NOMO-1 treated with dmso at 0.1 percent for 144 hours (cell line): ENCODE measurements at regions not wholly inside any gene's neighbourhood (a gene's known extent, or its start where the extent isn't known, plus 50 kb on each side); places are given as distances from the start of the nearest gene placed in this dataset.

Source experiments
- DNase-seq: peaks from one replicate; lab custom pipeline; 2025; ENCODE audit not compliant: unreplicated experiment; lab: John Stamatoyannopoulos, UW

DNA sequence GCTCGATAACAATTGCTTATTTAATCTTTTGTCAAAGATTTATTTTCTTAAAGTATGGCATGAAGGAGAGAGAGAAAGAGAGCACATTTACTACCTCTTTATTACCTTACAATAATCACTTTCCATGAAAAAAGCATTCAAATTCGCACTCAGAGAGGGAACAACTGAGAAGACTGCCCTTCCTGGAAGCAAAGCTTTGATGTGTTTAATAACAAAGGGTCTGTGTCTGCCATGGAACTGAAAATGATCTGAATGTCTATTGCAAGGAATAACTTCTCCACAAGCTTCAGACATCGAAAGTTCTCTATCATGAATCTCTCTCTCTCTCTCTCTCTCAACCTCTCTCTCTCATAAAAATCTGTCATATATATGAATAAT is 308.9 kb downstream of the HDGFL1 start:
- no peak for DNase-seq

DNA sequence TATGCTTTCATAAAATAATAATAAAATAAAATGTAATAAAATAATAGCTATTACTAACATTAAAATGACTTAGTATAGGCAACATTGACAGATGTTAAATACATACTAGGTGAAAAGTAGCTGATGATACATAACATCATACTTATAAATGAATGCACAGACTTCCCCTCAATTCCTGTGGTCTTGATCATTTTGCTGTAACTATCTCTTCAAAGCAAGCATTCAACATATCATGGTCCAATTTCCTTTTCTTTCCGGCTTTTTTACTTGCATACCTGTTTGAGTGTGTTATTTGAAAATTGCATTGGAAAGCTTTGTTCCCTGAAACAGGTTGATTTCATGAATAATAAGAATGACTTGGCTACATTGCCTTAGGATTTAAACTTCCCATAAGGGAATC is 309.3 kb downstream of the HDGFL1 start:
- DNase-seq, result no peak

DNA sequence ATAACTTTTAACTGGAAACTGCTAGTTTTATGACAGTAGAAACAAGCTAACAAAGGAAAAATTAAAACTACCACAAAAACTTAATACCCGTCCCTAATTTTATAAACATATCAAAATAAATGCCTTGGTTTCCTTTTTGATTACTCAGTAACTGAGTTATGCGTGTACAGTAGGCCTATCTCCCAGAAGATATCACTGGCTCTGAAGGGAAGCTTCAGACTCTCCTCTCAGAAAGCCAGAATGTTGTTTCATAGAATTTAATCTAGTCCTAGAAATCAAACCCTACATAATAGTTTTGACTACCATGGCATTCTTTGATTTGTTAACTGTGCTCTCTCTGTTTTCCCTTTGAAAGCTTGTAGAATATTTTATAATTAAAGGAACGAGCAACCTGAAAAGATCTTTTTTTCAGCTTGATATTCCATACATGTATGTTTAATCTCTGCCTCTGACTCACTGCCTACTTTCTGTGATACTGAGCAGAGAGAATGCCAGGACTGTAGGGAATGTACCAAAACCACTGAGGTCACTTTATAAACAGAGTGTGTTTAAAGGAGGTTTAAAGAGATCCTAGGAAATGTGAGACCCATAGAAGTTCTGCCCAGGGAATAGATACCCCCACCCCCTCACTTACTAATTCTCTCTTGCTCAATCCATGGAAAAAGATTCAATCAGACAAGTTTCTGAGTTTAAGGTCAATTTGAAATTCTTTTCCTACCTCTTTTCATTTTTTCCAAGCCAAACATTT is 311.5 kb downstream of the HDGFL1 start:
- DNase-seq, result no peak

DNA sequence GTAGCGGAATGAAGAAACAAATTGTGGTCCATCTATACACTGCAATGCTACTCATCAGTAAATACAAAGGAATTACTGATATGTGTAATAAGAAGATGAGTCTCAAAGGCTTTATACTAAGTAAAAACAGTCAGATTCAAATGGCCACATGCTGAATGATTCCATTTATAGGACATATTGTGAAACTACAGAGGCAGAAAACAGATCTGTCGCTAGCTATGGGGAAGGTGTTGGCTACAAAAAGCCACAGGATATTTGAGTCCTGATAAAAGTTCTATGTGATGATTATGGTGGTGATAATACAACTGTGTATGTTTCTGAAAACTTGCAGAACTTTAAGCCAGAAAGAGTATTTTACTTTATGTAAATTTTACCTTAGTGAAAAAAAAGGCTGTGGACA is 313.2 kb downstream of the HDGFL1 start:
- DNase-seq, result no peak

GRCh38 chr6:22883061-22883717 is 313.8 kb downstream of the HDGFL1 start:
- no peak for DNase-seq

DNA sequence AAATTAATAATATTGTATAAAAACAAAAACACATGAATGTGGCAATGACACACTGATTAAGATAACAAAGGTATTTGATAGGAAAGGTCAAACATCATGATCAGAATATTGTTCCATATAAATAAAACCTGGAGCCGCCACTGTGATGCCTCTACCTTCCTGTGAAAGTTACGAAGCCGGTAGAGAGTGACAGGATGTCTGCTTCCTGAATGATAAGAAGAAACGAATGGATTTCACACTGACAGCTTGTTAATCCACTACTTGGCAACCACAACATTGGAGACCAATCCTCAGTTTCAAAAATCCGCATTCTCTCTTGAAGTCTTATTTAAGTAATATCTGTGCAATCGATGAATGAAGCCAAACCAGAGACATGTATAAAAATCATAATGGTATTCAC is 315.1 kb downstream of the HDGFL1 start:
- DNase-seq, result no peak

DNA sequence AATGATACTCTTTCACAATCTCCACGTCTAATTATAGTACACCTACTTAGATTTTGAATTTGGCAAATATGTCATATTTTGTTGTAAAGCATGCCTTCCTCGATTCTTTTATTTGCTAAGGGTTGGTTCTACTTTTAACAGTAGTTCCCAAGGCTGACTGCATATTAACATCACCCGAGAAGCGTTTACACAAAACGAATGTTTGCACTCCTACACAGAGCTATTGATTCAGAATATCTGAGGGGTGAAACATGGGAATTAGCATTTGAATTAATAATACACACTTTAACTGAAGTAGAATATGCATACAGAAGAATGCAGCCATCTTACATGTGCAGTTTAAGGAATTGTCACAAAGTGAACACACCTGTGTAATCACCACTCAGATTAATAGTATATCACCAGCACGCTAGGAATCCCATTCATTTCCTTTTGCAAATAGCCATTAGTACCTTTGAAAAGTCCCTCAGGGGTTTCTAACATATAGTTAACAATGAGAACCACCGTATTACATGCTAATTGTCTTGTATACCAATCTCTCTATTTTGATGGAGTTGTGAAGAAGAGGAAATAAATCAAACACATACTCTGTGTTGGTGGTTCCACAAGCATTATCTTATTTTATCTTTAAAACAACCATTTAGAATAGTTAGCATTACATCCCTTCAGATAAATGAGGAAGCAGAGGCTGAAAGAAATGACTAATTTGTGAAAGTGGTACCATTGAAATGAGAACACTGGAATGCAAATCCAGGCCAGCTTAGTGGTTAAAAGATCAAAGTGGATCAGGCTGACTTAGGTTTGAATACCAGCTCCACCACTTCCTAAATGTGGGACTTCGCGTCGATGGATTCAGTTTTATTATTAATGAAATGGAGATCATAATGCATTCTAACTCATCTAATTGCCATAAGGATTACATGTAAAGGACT is 317.6 kb downstream of the HDGFL1 start:
- no peak for DNase-seq

- no peak for DNase-seq
These were observed 318.9 kb downstream of the HDGFL1 start for GRCh38 chr6:22888163-22888752.

DNA sequence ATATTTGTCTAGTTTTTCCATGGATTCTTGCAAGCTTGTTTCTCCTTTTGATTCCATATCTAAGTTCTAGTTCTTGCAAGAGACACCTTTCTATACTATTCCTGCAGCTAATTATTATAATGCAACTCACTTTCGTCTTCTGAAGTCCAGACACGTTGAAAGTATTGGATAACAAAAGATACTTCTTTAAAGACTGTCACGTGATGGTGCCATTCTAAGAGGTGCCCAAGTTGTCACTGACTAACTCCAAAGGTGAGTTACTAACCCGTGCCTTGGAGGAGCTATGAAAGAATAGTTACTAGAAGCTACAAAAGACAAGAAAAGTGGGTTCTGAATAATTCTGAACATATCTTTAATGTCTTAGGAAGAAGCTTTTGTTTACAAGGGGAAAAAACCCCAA is 322.6 kb downstream of the HDGFL1 start:
- no peak for DNase-seq

DNA sequence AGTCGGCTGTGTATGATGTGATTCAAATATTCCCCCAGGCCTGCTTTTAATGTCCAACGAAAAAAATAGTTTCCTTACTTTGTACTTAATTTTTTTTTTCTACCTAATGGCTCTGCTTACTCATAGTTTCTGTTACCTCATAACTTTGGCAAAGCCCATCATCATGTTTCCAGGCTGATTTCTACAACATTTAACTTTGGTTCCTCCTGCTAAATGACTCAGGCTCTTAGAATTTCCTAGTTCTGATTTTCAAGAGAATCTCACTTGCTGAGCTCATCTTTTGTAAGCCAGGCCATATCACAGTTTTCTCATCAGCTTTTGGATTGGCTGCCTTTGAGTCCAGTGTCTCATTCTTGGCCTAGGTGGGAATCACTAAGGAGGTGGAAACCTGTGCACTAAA is 323.1 kb downstream of the HDGFL1 start:
- no peak for DNase-seq

- DNase-seq, result no peak
These were observed 327.3 kb downstream of the HDGFL1 start for GRCh38 chr6:22896696-22897095.

DNA sequence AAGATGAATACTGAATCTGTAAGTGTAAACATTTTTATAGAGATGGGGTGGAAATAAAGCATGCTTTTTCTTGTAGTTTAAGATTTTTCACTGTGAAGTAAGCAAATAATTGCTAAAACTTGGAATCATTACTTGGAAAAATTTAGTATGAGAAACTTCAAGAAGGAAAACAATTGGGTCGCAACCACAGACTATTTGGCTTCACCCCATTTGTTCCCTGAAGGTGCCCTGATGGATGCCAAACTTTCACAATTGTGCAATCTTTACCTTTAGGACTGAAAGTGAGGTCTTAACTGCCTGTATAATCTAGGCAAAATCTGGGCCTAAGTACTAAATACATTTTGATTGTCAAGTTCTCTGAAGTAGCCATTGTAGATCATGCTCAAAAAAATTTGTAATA is 330.1 kb downstream of the HDGFL1 start:
- no peak for DNase-seq

GRCh38 chr6:22903826-22904225 is 334.5 kb downstream of the HDGFL1 start:
- DNase-seq, result no peak

GRCh38 chr6:22904431-22904830 is 335.1 kb downstream of the HDGFL1 start:
- no peak for DNase-seq

DNA sequence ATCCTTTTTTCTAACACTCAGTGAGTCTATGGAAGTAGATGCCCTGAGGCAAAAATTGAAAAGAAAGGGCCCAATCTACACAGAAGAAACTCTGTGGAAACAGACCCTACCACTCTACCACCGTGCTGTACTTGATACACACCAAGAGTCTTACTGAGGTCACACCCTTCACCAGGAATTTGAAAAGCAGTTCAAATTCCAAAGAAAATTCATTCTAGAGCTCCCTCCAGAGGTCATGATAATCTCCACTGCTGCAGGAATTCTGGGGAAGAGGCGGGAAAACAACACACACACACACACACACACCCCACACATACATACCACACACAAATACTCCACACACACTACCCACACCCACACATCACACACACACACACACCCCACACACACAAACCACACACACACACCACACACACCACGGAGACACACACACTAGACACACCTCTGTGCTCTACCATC is 336.8 kb downstream of the HDGFL1 start:
- no peak for DNase-seq

- no peak for DNase-seq
These were observed 337.7 kb downstream of the HDGFL1 start for GRCh38 chr6:22907085-22907484.

DNA sequence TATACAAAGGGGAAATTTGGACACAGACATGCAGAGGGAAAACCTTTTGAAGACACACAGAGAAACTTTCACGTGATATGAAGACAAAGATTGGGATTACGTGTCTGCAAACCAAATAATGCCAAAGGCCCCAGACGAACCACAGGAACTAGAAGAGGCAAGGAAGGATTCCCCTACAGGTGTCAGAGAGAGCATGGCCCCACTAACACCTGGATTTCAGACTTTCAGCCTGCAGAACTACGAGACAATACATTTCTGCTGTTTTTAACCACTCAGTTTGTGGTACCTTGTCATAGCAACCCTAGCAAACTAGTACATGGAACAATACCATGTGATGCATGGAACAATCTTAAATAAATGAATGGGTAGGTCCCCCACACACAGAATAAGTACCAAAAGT is 341.0 kb downstream of the HDGFL1 start:
- DNase-seq, result no peak

DNA sequence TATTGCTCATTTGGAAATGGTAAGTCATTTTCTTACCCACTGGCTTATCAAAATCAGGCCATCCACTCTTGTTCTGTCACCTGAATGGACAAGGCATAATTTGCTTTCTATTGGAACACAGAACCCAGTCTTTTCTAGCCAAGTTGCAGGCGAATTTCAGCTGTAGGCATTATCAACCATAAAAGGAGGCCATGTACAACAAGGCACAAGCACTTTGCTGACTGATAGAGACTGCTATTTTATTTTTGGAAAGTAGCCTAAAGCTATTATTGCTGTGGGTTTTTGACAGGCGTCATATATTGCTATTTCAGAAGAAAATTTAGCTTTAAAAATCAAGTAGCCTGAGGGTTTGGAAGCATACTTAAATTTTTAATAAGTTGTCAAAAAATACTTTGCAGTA is 344.2 kb downstream of the HDGFL1 start:
- DNase-seq, result no peak

DNA sequence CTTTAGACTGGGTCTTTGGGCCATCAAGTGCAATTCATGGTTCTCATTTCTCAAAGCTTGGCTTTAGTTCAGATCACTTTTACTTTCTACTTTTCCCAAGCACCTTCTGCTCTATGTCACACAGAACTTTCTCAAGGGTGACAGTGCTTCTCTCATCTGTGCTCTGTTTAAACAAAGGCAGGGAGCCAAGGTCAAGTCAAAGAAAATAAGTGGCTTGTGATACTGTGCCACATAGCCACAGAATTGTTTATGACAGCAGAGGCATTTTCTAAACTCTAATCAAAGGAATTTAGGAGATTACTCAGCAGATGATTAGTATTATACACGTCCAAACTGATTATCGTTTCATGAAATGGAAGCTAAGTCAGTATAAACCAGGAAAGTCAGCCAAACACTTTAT is 348.0 kb downstream of the HDGFL1 start:
- DNase-seq, result no peak

GRCh38 chr6:22921828-22922227 is 352.5 kb downstream of the HDGFL1 start:
- DNase-seq, result no peak

DNA sequence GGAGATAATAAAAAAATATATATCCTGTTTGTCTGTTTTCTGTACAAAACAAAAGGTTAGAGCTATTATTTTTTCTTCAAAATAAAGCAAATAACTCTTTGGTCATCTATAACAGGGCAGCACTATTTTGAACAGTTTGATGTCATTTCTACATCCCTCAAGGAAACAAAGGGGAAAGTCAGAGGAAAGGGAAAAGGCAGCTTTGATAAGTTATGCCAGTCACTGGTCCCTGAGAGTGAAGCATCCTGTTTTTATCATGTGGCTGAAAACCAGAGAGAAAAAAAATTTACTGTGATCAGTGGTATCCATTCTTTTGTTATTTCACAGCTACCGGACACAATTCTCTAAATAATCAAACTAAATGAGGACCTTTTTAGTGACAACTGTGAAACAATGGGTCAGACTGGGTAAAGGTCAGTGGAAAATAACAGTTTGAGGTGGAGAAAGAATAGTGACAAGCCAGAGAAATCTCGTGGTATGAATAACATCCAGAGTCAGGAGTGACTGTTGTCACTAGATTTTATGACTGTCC is 356.0 kb downstream of the HDGFL1 start:
- no peak for DNase-seq
